Adrenal gland (tissue), 5 donors: ENCODE measurements at regions not wholly inside any gene's neighbourhood (a gene's known extent, or its start where the extent isn't known, plus 50 kb on each side); places are given as distances from the start of the nearest gene placed in this dataset.

Source experiments
- POLR2A ChIP-seq, 2 donors: fragments of 450-650 bp; IDR thresholded peaks; one replicate each; pipeline ENCODE4 v1.6.1; 2017; ENCODE audit warnings: antibody characterized with exemption in 2 of 2, mild to moderate bottlenecking in 2 of 2, moderate library complexity in 1 of 2
- TF ChIP-seq, protein P1 (sequence below), 6 experiments: fragments of 450-650 bp in 4 of 6; fragments of 200-600 bp in 2 of 6; sonication (generic) in 1 of 6; IDR thresholded peaks; 1 replicate in 5 of 6; 2 replicates in 1 of 6; pipeline versions ENCODE4 v1.5.1 to v1.8.0; 2016 to 2021; ENCODE audit warnings: antibody characterized with exemption in 6 of 6, mild to moderate bottlenecking in 2 of 6, moderate library complexity in 1 of 6
- donor health status: DM: no; HTN: no; CAD: no.

DNA sequence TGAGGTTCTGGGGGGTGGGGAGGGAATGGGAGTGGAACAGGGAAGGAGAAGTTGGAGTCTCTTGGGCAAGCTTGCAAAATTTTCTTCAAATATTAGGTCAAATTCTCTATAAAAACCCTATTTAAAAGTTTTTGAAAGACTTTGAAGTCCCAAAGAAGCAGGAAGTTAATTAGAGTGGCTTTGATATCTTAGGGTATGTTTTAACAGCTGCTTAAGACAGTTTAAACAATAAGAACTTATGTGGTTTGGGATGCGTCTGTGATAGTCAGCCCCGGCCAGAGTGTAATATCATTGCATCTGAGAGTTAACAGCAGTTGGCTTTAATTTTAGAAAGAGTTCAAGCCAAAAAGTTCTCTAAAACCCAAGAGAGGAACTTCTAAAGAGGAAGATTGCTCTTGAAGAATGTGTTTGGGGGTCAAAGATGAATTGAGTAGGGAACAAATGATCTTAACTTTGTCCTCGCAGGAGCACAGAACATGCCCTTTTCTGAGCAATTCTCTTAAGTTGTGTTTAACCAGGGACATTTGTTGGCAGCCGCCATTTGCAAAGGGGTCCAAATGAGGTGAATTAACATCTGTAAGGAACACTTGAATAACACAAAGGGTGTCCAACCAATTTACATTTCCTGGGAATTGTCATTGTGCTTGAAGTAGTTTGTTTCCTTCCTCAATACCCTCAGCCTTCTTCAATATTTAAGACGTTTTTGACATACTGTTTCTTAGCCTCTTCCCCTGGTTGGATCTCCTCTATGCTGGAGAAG lies 182.4 kb downstream of the PTEN start:
- TF ChIP-seq, protein P1, sequence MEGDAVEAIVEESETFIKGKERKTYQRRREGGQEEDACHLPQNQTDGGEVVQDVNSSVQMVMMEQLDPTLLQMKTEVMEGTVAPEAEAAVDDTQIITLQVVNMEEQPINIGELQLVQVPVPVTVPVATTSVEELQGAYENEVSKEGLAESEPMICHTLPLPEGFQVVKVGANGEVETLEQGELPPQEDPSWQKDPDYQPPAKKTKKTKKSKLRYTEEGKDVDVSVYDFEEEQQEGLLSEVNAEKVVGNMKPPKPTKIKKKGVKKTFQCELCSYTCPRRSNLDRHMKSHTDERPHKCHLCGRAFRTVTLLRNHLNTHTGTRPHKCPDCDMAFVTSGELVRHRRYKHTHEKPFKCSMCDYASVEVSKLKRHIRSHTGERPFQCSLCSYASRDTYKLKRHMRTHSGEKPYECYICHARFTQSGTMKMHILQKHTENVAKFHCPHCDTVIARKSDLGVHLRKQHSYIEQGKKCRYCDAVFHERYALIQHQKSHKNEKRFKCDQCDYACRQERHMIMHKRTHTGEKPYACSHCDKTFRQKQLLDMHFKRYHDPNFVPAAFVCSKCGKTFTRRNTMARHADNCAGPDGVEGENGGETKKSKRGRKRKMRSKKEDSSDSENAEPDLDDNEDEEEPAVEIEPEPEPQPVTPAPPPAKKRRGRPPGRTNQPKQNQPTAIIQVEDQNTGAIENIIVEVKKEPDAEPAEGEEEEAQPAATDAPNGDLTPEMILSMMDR (IDR thresholded peaks at IDR 0.05), result no peak
- no peak for TF ChIP-seq POLR2A (IDR thresholded peaks at IDR 0.05)
